RWPE1 (cell line): ENCODE measurements at regions not wholly inside any gene's neighbourhood (a gene's known extent, or its start where the extent isn't known, plus 50 kb on each side); places are given as distances from the start of the nearest gene placed in this dataset.

Experiments used
- CTCF ChIA-PET: fragments of 350-600 bp; sonication (Branson Sonifier 250); formaldehyde crosslinking; extraction: SDS; loops from one replicate; lab custom pipeline; 2021; lab: Yijun Ruan, JAX
- POLR2A ChIA-PET: fragments of 400-600 bp; formaldehyde crosslinking; extraction: SDS; loops from one replicate; lab custom pipeline; 2020; ENCODE audit warnings: antibody characterized with exemption; ENCODE audit not compliant: low non-redundant PET; lab: Yijun Ruan, JAX
- DNase-seq: peaks from one replicate; pipeline ENCODE4 v3.0.0; 2012; ENCODE audit warnings: low spot score
- H3K27ac ChIP-seq: fragments of 450-650 bp; 2 replicates; pipeline ENCODE4 v1.5.1; 2017
- TF ChIP-seq, protein P1 (sequence below): fragments of 450-650 bp; conservative IDR thresholded peaks from 2 replicates; pipeline ENCODE4 v1.5.1; 2017; ENCODE audit warnings: low read depth, mild to moderate bottlenecking

- CTCF ChIA-PET: interaction anchor here (0.6 kb wide), 1 partner anchor 540 kb away, joined by 3 read pairs; no protein-coding TSS in a partner anchor
- no peak overlapping the region for H3K27ac ChIP-seq
- TF ChIP-seq, protein P1, sequence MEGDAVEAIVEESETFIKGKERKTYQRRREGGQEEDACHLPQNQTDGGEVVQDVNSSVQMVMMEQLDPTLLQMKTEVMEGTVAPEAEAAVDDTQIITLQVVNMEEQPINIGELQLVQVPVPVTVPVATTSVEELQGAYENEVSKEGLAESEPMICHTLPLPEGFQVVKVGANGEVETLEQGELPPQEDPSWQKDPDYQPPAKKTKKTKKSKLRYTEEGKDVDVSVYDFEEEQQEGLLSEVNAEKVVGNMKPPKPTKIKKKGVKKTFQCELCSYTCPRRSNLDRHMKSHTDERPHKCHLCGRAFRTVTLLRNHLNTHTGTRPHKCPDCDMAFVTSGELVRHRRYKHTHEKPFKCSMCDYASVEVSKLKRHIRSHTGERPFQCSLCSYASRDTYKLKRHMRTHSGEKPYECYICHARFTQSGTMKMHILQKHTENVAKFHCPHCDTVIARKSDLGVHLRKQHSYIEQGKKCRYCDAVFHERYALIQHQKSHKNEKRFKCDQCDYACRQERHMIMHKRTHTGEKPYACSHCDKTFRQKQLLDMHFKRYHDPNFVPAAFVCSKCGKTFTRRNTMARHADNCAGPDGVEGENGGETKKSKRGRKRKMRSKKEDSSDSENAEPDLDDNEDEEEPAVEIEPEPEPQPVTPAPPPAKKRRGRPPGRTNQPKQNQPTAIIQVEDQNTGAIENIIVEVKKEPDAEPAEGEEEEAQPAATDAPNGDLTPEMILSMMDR: no peak
- POLR2A ChIA-PET: no interaction called here
- no peak for DNase-seq
Observed at GRCh38 chr5:75992753-75993152, 90.4 kb upstream of the SV2C start.

GRCh38 chr5:75985077-75985476 is 98.1 kb upstream of the SV2C start:
- TF ChIP-seq, protein P1: no peak
- no peak for DNase-seq
- POLR2A ChIA-PET: no interaction called here
- CTCF ChIA-PET: no interaction called here
- H3K27ac ChIP-seq: no peak overlapping the region

- TF ChIP-seq, protein P1: no peak
- CTCF ChIA-PET: interaction anchor here (0.6 kb wide), 1 partner anchor 376 kb away, joined by 3 read pairs; no protein-coding TSS in a partner anchor
- POLR2A ChIA-PET: no interaction called here
- no peak overlapping the region for H3K27ac ChIP-seq
- DNase-seq: no peak
Observed at GRCh38 chr5:75975496-75975895, 107.7 kb upstream of the SV2C start.

GRCh38 chr5:75965292-75965691 is 117.9 kb upstream of the SV2C start:
- POLR2A ChIA-PET: no interaction called here
- CTCF ChIA-PET: no interaction called here
- TF ChIP-seq, protein P1: no peak

GRCh38 chr5:75964008-75964407 is 119.2 kb upstream of the SV2C start:
- ChIA-PET POLR2A (no interaction called here), CTCF (interaction anchor here (0.7 kb wide), 2 partner anchors 58 to 811 kb away, joined by 3 to 5 read pairs; no protein-coding TSS in a partner anchor)
- TF ChIP-seq, protein P1: no peak
- DNase-seq: no peak
- H3K27ac ChIP-seq: no peak overlapping the region

More at GRCh38 chr5:75965292-75965691, 117.9 kb upstream of the SV2C start:
- H3K27ac ChIP-seq: no peak overlapping the region
- DNase-seq: no peak

DNA sequence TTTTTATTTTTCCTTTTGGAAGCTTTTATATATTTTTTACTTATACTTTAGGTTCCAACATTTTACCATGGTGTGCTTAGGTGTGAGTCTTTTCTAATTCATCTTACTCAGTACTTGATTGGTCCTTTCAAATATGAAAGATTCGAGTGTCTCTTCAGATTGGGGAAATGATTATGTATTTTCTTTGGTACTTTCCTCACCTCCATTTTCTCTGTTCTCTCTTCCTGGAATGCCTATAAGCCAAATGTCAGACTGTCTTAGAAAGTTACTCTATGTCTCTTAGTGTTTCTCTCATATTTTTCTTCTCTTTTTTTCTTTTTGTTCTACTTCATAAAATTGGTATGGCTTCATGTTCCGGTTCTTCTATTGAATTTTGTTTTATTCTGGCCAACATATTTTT is 119.6 kb upstream of the SV2C start:
- no peak overlapping the region for H3K27ac ChIP-seq
- DNase-seq: no peak
- POLR2A ChIA-PET: no interaction called here
- CTCF ChIA-PET: interaction anchor here (0.7 kb wide), 1 partner anchor 811 kb away, joined by 5 read pairs; no protein-coding TSS in a partner anchor
- TF ChIP-seq, protein P1: no peak

GRCh38 chr5:75961818-75962217 is 121.4 kb upstream of the SV2C start:
- no peak overlapping the region for H3K27ac ChIP-seq
- DNase-seq: no peak
- TF ChIP-seq, protein P1: no peak
- ChIA-PET CTCF (no interaction called here), POLR2A (no interaction called here)
